Panc1 (cell line): ENCODE measurements at regions not wholly inside any gene's neighbourhood (a gene's known extent, or its start where the extent isn't known, plus 50 kb on each side); places are given as distances from the start of the nearest gene placed in this dataset.

Experiments used
- ATAC-seq: fragments of 200-7000 bp; cut with Tn5 transposase; 2 replicates; pipeline ENCODE4 v1.9.1; 2020; ENCODE audit warnings: mild to moderate bottlenecking, moderate library complexity
- BruUV-seq: library from RNA; stranded (reverse); fragments of 400-500 nt; replicated peaks from 2 replicates; lab custom pipeline; 2021; lab: Mats Ljungman, UMichigan
- CTCF ChIA-PET: fragments of 300-600 bp; sonication (Branson Sonifier 250); formaldehyde crosslinking; loops from one replicate; lab custom pipeline; 2022; ENCODE audit warnings: antibody characterized with exemption; lab: Charles Lee
- POLR2A ChIA-PET: fragments of 300-600 bp; sonication (Branson Sonifier 250); formaldehyde crosslinking; loops from one replicate; lab custom pipeline; 2022; ENCODE audit warnings: antibody characterized with exemption; lab: Charles Lee
- DNase-seq: peaks from one replicate; pipeline ENCODE4 v3.0.0-alpha.2; 2010; ENCODE audit warnings: low read depth, low spot score
- H3K27ac ChIP-seq: 2 replicates; pipeline ENCODE4 v1.5.1; 2011; ENCODE audit warnings: mild to moderate bottlenecking, low read length, inconsistent platforms
- H3K27me3 ChIP-seq: fragments of 200-500 bp; sonication (Bioruptor generic); 2 replicates; pipeline ENCODE4 v1.6.0; 2014; ENCODE audit warnings: low read length, inconsistent platforms; ENCODE audit not compliant: control insufficient read depth, insufficient read depth
- H3K36me3 ChIP-seq: fragments of 200-500 bp; sonication (Bioruptor generic); 2 replicates; pipeline ENCODE4 v1.5.1; 2014; ENCODE audit warnings: inconsistent platforms, mild to moderate bottlenecking, low read length, moderate library complexity; ENCODE audit not compliant: control insufficient read depth, insufficient read depth
- H3K4me1 ChIP-seq: 2 replicates; pipeline ENCODE4 v1.5.1; 2011; ENCODE audit warnings: inconsistent platforms, mild to moderate bottlenecking, low read length, moderate library complexity; ENCODE audit not compliant: control insufficient read depth, insufficient read depth
- H3K4me3 ChIP-seq, 2 experiments: 2 replicates each; pipeline ENCODE4 v1.5.1; 2011 to 2012; ENCODE audit warnings: low read depth in 2 of 2, low read length in 2 of 2, mild to moderate bottlenecking in 2 of 2, inconsistent platforms in 1 of 2, moderate library complexity in 1 of 2
- H3K9me3 ChIP-seq: fragments of 200-500 bp; sonication (Bioruptor generic); 2 replicates; pipeline ENCODE4 v1.5.1; 2014; ENCODE audit warnings: low read depth, mild to moderate bottlenecking, inconsistent platforms, low read length, moderate library complexity; ENCODE audit not compliant: control insufficient read depth, insufficient read depth
- CTCF ChIP-seq: fragments of 450-650 bp; IDR thresholded peaks from 2 replicates; pipeline ENCODE4 v1.5.1; 2017; ENCODE audit warnings: mild to moderate bottlenecking
- POLR2AphosphoS5 ChIP-seq: IDR thresholded peaks from 2 replicates; pipeline ENCODE4 v1.6.1; 2012; ENCODE audit warnings: mild to moderate bottlenecking, low read depth, low read length, moderate library complexity
- REST ChIP-seq, 2 experiments: IDR thresholded peaks; 2 replicates each; pipeline ENCODE4 v1.6.1; 2011 to 2012; ENCODE audit warnings: low read depth in 2 of 2, control low read depth in 1 of 2, low read length in 1 of 2, mild to moderate bottlenecking in 1 of 2, moderate library complexity in 1 of 2; ENCODE audit not compliant: insufficient read depth in 1 of 2
- SIN3A ChIP-seq: IDR thresholded peaks from 2 replicates; pipeline ENCODE4 v1.6.1; 2012; ENCODE audit warnings: low read depth, mild to moderate bottlenecking, low read length, moderate library complexity, borderline replicate concordance; ENCODE audit not compliant: insufficient read depth
- TCF7L2 ChIP-seq: IDR thresholded peaks from 2 replicates; pipeline ENCODE4 v1.6.1; 2011; ENCODE audit warnings: mild to moderate bottlenecking, low read depth, low read length, inconsistent platforms
- in situ Hi-C: cut with HindIII; loops from 2 replicates; pipeline ENCODE4 v1.10.0; 2016; ENCODE audit warnings: low sequenced_read_pairs, low pct_unique_long_range_greater_than_20kb
- intact Hi-C: fragments of 100-400 bp; cut with micrococcal nuclease; formaldehyde crosslinking; loops from one replicate; pipeline ENCODE4 v1.10.0; 2022; ENCODE audit not compliant: unreplicated experiment

- H3K36me3 ChIP-seq = no peaks in the 10 kb centered on the region
- ATAC-seq (no peak), DNase-seq (no peak)
- H3K9me3 ChIP-seq = no peaks in the 10 kb centered on the region
- TF ChIP-seq REST (IDR thresholded peaks at IDR 0.05; ENCODE audit: insufficient read depth in 1 of 2, low read depth in 2 of 2, low read length in 1 of 2) = no peak
- no peak for TF ChIP-seq TCF7L2
- no peak for TF ChIP-seq POLR2AphosphoS5
- TF ChIP-seq CTCF = no peak
- TF ChIP-seq SIN3A = no peak
- no peak overlapping the region for H3K4me3 ChIP-seq
- ChIA-PET CTCF (no interaction called here), POLR2A (no interaction called here)
- intact Hi-C loops (no loop called here), in situ Hi-C loops (no loop called here)
- no TSS peak for BruUV-seq
- H3K27ac ChIP-seq = no peak overlapping the region
- no peaks in the 10 kb centered on the region for H3K27me3 ChIP-seq
- H3K4me1 ChIP-seq = no peaks in the 10 kb centered on the region
Observed at GRCh38 chr10:53255661-53256205, 483.1 kb upstream of the MBL2 start.

GRCh38 chr10:53253221-53253620, 480.6 kb upstream of the MBL2 start:
- Histone ChIP-seq H3K9me3 (no peaks in the 10 kb centered on the region), H3K4me3 (no peak overlapping the region), H3K27ac (no peak overlapping the region), H3K27me3 (no peaks in the 10 kb centered on the region), H3K36me3 (no peaks in the 10 kb centered on the region), H3K4me1 (no peaks in the 10 kb centered on the region)
- POLR2A ChIA-PET = no interaction called here
- intact Hi-C loops (no loop called here), in situ Hi-C loops (no loop called here)
- no peak for TF ChIP-seq SIN3A
- TF ChIP-seq CTCF = no peak
- CTCF ChIA-PET = no interaction called here
- no peak for ATAC-seq
- BruUV-seq = no TSS peak
- no peak for DNase-seq
